ENCODE measurements at regions not wholly inside any gene's neighbourhood (a gene's known extent, or its start where the extent isn't known, plus 50 kb on each side); places are given as distances from the start of the nearest gene placed in this dataset.
A peak's percentile ranks its signal among the peaks of the same experiment; 100 is the strongest.

- dilution Hi-C loops (cut with HindIII; ENCODE audit: low sequenced_read_pairs, unreplicated experiment) = no loop called here
- no peak overlapping the region for H2BK20ac ChIP-seq (ENCODE audit: low read depth, low read length)
- no peak overlapping the region for H3K4me3 ChIP-seq (ENCODE audit: insufficient read depth, low read depth, low read length)
- no peaks in the 10 kb centered on the region for H3K9me1 ChIP-seq (ENCODE audit: insufficient read depth, low read length)
- no peak overlapping the region for H3K18ac ChIP-seq (ENCODE audit: low read depth, low read length)
- no peak overlapping the region for H3K27ac ChIP-seq (ENCODE audit: insufficient read depth, low read length)
- no peak overlapping the region for H3K56ac ChIP-seq (ENCODE audit: extremely low read depth, insufficient read depth, low read length)
- no peak overlapping the region for H4K5ac ChIP-seq (ENCODE audit: low read depth, low read length)
- intact Hi-C loops (cut with micrococcal nuclease) = no loop called here
- DNase-seq (peak; percentile 75), ATAC-seq (ENCODE audit: low read depth) (peak; percentile 57)
- POLR2A ChIA-PET (ENCODE audit: unreplicated experiment) = no interaction called here
- H3K9me3 ChIP-seq (ENCODE audit: control insufficient read depth, insufficient read depth, low read length) = no peaks in the 10 kb centered on the region
- no peaks in the 10 kb centered on the region for H4K20me1 ChIP-seq (ENCODE audit: insufficient read depth, low read length)
- H3K4ac ChIP-seq (ENCODE audit: low read depth, low read length) = no peak overlapping the region
- CTCF ChIA-PET = no interaction called here
- in situ Hi-C loops (cut with MboI; ENCODE audit: low sequenced_read_pairs) = no loop called here
- no peaks in the 10 kb centered on the region for H3K36me3 ChIP-seq (ENCODE audit: control insufficient read depth, insufficient read depth, low read length)
- no peaks in the 10 kb centered on the region for H3K79me1 ChIP-seq (ENCODE audit: low read depth in 1 of 2, low read length in 2 of 2)
- WGBS, 2 experiments (ENCODE audit: extremely low coverage in 2 of 2, insufficient read length in 1 of 2) = no CpG with 5 or more reads among the region's 3 CpGs
- H3K27me3 ChIP-seq (ENCODE audit: control insufficient read depth, insufficient read depth, low read length) = no peaks in the 10 kb centered on the region
- no peak overlapping the region for H2BK120ac ChIP-seq (ENCODE audit: low read depth, low read length)
- no peak overlapping the region for H4K8ac ChIP-seq (ENCODE audit: low read depth in 2 of 2, low read length in 2 of 2)
- H4K91ac ChIP-seq (ENCODE audit: insufficient read depth, low read depth, low read length) = no peak overlapping the region
- H2AK5ac ChIP-seq (ENCODE audit: low read depth, low read length) = no peak overlapping the region
- no peak overlapping the region for H2BK15ac ChIP-seq (ENCODE audit: low read depth, low read length)
- peak overlapping the region; percentile 28; the same call in 1 of the 2 replicates for H3K4me2 ChIP-seq (ENCODE audit: low read depth, low read length)
- BruUV-seq (replicated peaks) = no TSS peak
- no peak for TF ChIP-seq SMC3 (IDR thresholded peaks at IDR 0.05; ENCODE audit: low read depth, low read length)
- peak; percentile 61; the same call in 1 of the 2 replicates for TF ChIP-seq FOS (IDR thresholded peaks at IDR 0.05; ENCODE audit: low read depth, low read length)
- H3K14ac ChIP-seq (replicated peaks; ENCODE audit: low read depth, low read length) = no peak overlapping the region
- no peak overlapping the region for H2AFZ ChIP-seq (replicated peaks; ENCODE audit: low read length, poor library complexity)
- no peak overlapping the region for H2BK5ac ChIP-seq (ENCODE audit: low read depth, low read length, poor library complexity, severe bottlenecking)
- H3K9ac ChIP-seq (ENCODE audit: low read depth, low read length) = no peak overlapping the region
- H3K4me1 ChIP-seq (ENCODE audit: control insufficient read depth, insufficient read depth, low read length) = no peaks in the 10 kb centered on the region
- H3K23ac ChIP-seq (ENCODE audit: low read depth, low read length) = no peak overlapping the region
- no peak overlapping the region for H2AK9ac ChIP-seq (replicated peaks; ENCODE audit: low read depth, low read length, poor library complexity)
Observed at GRCh38 chr16:73735018-73735417, 561.6 kb upstream of the PSMD7 start.
